ENCODE measurements at regions not wholly inside any gene's neighbourhood (a gene's known extent, or its start where the extent isn't known, plus 50 kb on each side); places are given as distances from the start of the nearest gene placed in this dataset.

DNA sequence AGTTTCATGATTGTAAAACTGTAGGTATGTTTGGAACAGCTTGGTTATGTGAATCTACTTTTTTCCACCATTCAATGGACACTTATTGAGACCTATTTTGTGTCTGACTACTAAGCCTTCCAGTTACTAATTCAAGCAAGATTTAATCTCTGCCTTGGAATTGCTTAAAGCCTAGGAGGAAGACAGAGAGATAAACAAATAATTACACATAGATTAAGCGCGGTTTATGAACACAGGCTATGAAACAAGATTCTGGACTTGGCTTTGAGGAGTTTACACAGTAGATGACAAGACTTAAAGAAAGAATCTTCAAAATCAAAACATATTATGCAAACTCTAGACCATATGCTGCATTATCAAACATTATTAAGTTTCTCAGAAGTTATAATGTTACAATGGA is 340.4 kb downstream of the RASEF start:
- TF ChIP-seq, protein P1, sequence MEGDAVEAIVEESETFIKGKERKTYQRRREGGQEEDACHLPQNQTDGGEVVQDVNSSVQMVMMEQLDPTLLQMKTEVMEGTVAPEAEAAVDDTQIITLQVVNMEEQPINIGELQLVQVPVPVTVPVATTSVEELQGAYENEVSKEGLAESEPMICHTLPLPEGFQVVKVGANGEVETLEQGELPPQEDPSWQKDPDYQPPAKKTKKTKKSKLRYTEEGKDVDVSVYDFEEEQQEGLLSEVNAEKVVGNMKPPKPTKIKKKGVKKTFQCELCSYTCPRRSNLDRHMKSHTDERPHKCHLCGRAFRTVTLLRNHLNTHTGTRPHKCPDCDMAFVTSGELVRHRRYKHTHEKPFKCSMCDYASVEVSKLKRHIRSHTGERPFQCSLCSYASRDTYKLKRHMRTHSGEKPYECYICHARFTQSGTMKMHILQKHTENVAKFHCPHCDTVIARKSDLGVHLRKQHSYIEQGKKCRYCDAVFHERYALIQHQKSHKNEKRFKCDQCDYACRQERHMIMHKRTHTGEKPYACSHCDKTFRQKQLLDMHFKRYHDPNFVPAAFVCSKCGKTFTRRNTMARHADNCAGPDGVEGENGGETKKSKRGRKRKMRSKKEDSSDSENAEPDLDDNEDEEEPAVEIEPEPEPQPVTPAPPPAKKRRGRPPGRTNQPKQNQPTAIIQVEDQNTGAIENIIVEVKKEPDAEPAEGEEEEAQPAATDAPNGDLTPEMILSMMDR (IDR thresholded peaks at IDR 0.05) = no peak
- TF ChIP-seq POLR2AphosphoS5 (IDR thresholded peaks at IDR 0.05) = no peak
- TF ChIP-seq POLR2A (IDR thresholded peaks at IDR 0.05) = no peak
